PC-3 (cell line): ENCODE measurements at regions not wholly inside any gene's neighbourhood (a gene's known extent, or its start where the extent isn't known, plus 50 kb on each side); places are given as distances from the start of the nearest gene placed in this dataset.

Source experiments
- ATAC-seq: fragments of 200-7000 bp; cut with Tn5 transposase; 2 replicates; pipeline ENCODE4 v1.9.1; 2020; ENCODE audit warnings: mild to moderate bottlenecking, moderate library complexity
- BruUV-seq: library from RNA; stranded (reverse); fragments of 400-500 nt; replicated peaks from 2 replicates; lab custom pipeline; 2021; lab: Mats Ljungman, UMichigan
- CTCF ChIA-PET: fragments of 300-600 bp; sonication (Branson Sonifier 250); formaldehyde crosslinking; loops from one replicate; lab custom pipeline; 2022; ENCODE audit warnings: antibody characterized with exemption; lab: Charles Lee
- POLR2A ChIA-PET: fragments of 300-600 bp; sonication (Branson Sonifier 250); formaldehyde crosslinking; loops from one replicate; lab custom pipeline; 2022; ENCODE audit warnings: antibody characterized with exemption; ENCODE audit not compliant: unreplicated experiment; lab: Charles Lee
- DNase-seq: peaks from one replicate; pipeline ENCODE4 v3.0.0-alpha.2; 2015
- H2AFZ ChIP-seq: fragments of 300-600 bp; sonication (generic); 2 replicates; pipeline ENCODE4 v1.6.0; 2016; ENCODE audit warnings: antibody characterized with exemption, low read length
- H3F3A ChIP-seq: fragments of 300-600 bp; sonication (generic); one replicate; pipeline ENCODE4 v1.6.0; 2017; ENCODE audit warnings: antibody characterized with exemption, low read length, control low read depth, mild to moderate bottlenecking; ENCODE audit not compliant: unreplicated experiment
- H3K27ac ChIP-seq: fragments of 300-600 bp; sonication (generic); 2 replicates; pipeline ENCODE4 v1.5.1; 2016; ENCODE audit warnings: mild to moderate bottlenecking, low read length
- H3K27me3 ChIP-seq: fragments of 300-600 bp; sonication (generic); 2 replicates; pipeline ENCODE4 v1.6.1; 2016; ENCODE audit warnings: low read length, mixed read lengths
- H3K36me3 ChIP-seq: fragments of 300-600 bp; sonication (generic); 2 replicates; pipeline ENCODE4 v1.6.1; 2016; ENCODE audit warnings: low read depth, mixed run types, low read length, mixed read lengths
- H3K4me1 ChIP-seq: fragments of 300-600 bp; sonication (generic); 2 replicates; pipeline ENCODE4 v1.5.1; 2016; ENCODE audit warnings: low read length; ENCODE audit not compliant: insufficient read depth
- H3K4me2 ChIP-seq: fragments of 300-600 bp; sonication (generic); 2 replicates; pipeline ENCODE4 v1.6.0; 2016; ENCODE audit warnings: low read length
- H3K4me3 ChIP-seq: fragments of 300-600 bp; sonication (generic); 2 replicates; pipeline ENCODE4 v1.5.1; 2016; ENCODE audit warnings: mild to moderate bottlenecking, low read length, mixed read lengths
- H3K79me2 ChIP-seq: fragments of 300-600 bp; sonication (generic); 2 replicates; pipeline ENCODE4 v1.6.1; 2017; ENCODE audit warnings: low read length, mixed read lengths
- H3K9ac ChIP-seq: fragments of 300-600 bp; sonication (generic); 2 replicates; pipeline ENCODE4 v1.6.0; 2016; ENCODE audit warnings: mild to moderate bottlenecking, low read length
- H3K9me2 ChIP-seq: fragments of 300-600 bp; sonication (generic); replicated peaks from 2 replicates; pipeline ENCODE4 v1.6.1; 2016; ENCODE audit warnings: mixed run types, low read length, mixed read lengths
- H3K9me3 ChIP-seq: fragments of 300-600 bp; sonication (generic); 2 replicates; pipeline ENCODE4 v1.6.1; 2016; ENCODE audit warnings: low read length, mixed read lengths
- H4K20me1 ChIP-seq: fragments of 300-600 bp; sonication (generic); 2 replicates; pipeline ENCODE4 v1.6.1; 2016; ENCODE audit warnings: low read length, mixed read lengths
- EZH2 ChIP-seq: fragments of 300-600 bp; sonication (generic); IDR thresholded peaks from one replicate; pipeline ENCODE4 v1.6.1; 2017; ENCODE audit warnings: antibody characterized with exemption, mild to moderate bottlenecking, low read length; ENCODE audit not compliant: unreplicated experiment
- EZH2phosphoT487 ChIP-seq: fragments of 300-600 bp; sonication (generic); IDR thresholded peaks from 2 replicates; pipeline ENCODE4 v1.6.1; 2018; ENCODE audit warnings: mild to moderate bottlenecking, antibody characterized with exemption, low read length, borderline replicate concordance
- intact Hi-C: fragments of 100-400 bp; cut with micrococcal nuclease; formaldehyde crosslinking; loops from 2 replicates; pipeline ENCODE4 v1.9.0; 2023
- TF ChIP-seq, protein P1 (sequence below): fragments of 300-600 bp; sonication (generic); conservative IDR thresholded peaks from 2 replicates; pipeline ENCODE4 v1.5.1; 2017; ENCODE audit warnings: antibody characterized with exemption, low read depth, mild to moderate bottlenecking, low read length

DNA sequence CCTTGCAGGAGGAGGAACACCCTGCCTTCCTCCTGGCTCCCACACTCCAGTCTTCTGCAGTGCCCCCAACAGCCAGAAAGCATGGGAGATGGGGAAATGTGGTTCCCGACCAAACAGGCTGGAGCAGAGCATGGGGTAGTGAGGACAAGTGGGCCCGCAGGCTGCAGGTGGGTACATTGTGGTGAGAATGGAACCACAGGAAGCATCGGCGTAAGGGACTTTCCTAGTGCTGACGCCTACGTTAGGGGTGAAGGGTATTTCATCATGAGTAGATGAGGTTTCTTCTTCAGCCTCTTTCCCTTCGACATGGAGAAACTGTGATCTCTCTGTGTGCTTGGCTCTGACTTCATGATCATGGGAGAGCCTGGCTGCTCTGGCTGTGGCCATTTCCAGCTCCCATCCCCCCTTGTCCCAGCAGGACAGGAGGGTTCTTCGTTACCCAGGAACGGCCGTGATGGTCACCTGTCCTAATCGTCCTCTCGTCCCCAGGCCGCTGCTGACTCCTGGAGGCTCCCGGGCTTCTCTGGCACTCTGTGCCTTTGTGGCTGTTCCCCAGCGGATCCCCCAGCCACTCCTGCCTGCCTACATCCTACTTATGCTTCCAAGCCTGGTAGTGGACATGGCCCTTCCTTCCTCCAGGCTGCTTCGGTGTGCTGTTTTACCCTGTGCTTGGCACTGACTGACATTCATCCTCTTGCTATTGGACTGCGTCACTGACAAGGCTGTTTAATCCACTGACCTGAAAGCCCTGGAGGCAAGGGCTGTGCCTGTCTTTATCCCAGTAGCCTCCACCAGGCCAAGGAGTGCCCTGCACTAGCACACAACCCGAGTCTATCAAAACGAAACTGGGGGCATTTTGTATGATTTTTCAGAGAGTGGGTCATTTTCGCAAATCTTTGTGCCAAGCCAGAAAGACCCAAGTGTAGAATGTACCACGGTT lies 65.2 kb upstream of the CECR2 start:
- H3K27ac ChIP-seq = no peak overlapping the region
- no peaks in the 10 kb centered on the region for H3K4me1 ChIP-seq
- peaks cover 5% of the 10 kb centered on the region for H3K27me3 ChIP-seq
- TF ChIP-seq EZH2phosphoT487 (no peak), EZH2 (no peak)
- TF ChIP-seq, protein P1, sequence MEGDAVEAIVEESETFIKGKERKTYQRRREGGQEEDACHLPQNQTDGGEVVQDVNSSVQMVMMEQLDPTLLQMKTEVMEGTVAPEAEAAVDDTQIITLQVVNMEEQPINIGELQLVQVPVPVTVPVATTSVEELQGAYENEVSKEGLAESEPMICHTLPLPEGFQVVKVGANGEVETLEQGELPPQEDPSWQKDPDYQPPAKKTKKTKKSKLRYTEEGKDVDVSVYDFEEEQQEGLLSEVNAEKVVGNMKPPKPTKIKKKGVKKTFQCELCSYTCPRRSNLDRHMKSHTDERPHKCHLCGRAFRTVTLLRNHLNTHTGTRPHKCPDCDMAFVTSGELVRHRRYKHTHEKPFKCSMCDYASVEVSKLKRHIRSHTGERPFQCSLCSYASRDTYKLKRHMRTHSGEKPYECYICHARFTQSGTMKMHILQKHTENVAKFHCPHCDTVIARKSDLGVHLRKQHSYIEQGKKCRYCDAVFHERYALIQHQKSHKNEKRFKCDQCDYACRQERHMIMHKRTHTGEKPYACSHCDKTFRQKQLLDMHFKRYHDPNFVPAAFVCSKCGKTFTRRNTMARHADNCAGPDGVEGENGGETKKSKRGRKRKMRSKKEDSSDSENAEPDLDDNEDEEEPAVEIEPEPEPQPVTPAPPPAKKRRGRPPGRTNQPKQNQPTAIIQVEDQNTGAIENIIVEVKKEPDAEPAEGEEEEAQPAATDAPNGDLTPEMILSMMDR = no peak
- no peaks in the 10 kb centered on the region for H3K79me2 ChIP-seq
- H2AFZ ChIP-seq = no peak overlapping the region
- CTCF ChIA-PET = no interaction called here
- no peaks in the 10 kb centered on the region for H3F3A ChIP-seq
- no peaks in the 10 kb centered on the region for H3K9me2 ChIP-seq
- H3K4me3 ChIP-seq = no peak overlapping the region
- H3K9ac ChIP-seq = no peak overlapping the region
- no peaks in the 10 kb centered on the region for H3K36me3 ChIP-seq
- no peaks in the 10 kb centered on the region for H4K20me1 ChIP-seq
- POLR2A ChIA-PET = no interaction called here
- ATAC-seq (no peak), DNase-seq (no peak)
- no peaks in the 10 kb centered on the region for H3K9me3 ChIP-seq
- H3K4me2 ChIP-seq = no peak overlapping the region
- intact Hi-C loops = no loop called here
- no TSS peak for BruUV-seq

DNA sequence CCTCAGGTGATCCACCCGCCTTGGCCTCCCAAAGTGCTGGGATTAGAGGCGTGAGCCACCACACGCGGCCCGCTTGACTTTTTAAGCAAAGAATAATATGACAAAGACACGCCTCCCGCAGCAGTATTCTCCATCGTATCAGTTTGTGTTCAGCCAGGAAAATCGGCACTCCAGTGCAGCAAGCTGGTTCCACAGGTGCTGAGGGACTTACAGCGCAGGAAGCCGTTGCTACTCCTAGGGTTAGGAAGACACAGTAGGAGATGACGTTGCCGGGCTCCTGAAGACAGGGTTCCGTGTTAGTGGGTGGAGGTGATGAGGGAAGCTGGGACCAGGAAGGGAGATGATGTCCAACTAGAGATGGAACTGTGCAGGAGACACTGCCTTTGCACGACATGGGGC lies 65.8 kb upstream of the CECR2 start:
- H3K9me3 ChIP-seq = no peaks in the 10 kb centered on the region
- H3F3A ChIP-seq = no peaks in the 10 kb centered on the region
- intact Hi-C loops = no loop called here

More for the DNA sequence above, 65.8 kb upstream of the CECR2 start:
- Histone ChIP-seq H4K20me1 (no peaks in the 10 kb centered on the region), H3K27me3 (peaks cover 5% of the 10 kb centered on the region), H3K4me2 (no peak overlapping the region), H3K36me3 (no peaks in the 10 kb centered on the region), H3K9me2 (no peaks in the 10 kb centered on the region), H3K4me3 (no peak overlapping the region), H2AFZ (no peak overlapping the region), H3K9ac (no peak overlapping the region), H3K4me1 (no peaks in the 10 kb centered on the region), H3K27ac (no peak overlapping the region), H3K79me2 (no peaks in the 10 kb centered on the region)
- TF ChIP-seq EZH2phosphoT487 (no peak), EZH2 (no peak)
- TF ChIP-seq, protein P1 = no peak
- no TSS peak for BruUV-seq
- DNase-seq (no peak), ATAC-seq (no peak)
- POLR2A ChIA-PET = no interaction called here
- CTCF ChIA-PET = no interaction called here
